Suprapubic skin (tissue), 4 donors: ENCODE measurements at regions not wholly inside any gene's neighbourhood (a gene's known extent, or its start where the extent isn't known, plus 50 kb on each side); places are given as distances from the start of the nearest gene placed in this dataset.

Experiments used
- CTCF ChIP-seq, 2 donors: fragments of 200-600 bp in 1 of 2; fragments of 450-650 bp in 1 of 2; sonication (generic) in 1 of 2; IDR thresholded peaks; one replicate each; pipeline ENCODE4 v1.5.1; 2016 to 2019; ENCODE audit warnings: antibody characterized with exemption in 2 of 2, mild to moderate bottlenecking in 1 of 2, moderate library complexity in 1 of 2
- EP300 ChIP-seq: sonication (generic); formaldehyde crosslinking; IDR thresholded peaks from one replicate; pipeline ENCODE4 v1.6.1; 2017; ENCODE audit warnings: antibody characterized with exemption
- POLR2A ChIP-seq, 2 donors: fragments of 450-650 bp; IDR thresholded peaks; one replicate each; pipeline ENCODE4 v1.6.1; 2017; ENCODE audit warnings: antibody characterized with exemption in 2 of 2, mild to moderate bottlenecking in 2 of 2, moderate library complexity in 2 of 2
- POLR2AphosphoS5 ChIP-seq, 3 donors: sonication (generic); formaldehyde crosslinking; IDR thresholded peaks; one replicate each; pipeline ENCODE4 v1.6.1; 2017; ENCODE audit warnings: antibody characterized with exemption in 3 of 3

- no peak for TF ChIP-seq CTCF (IDR thresholded peaks at IDR 0.05)
- no peak for TF ChIP-seq POLR2A (IDR thresholded peaks at IDR 0.05)
- TF ChIP-seq POLR2AphosphoS5 (IDR thresholded peaks at IDR 0.05): no peak
- no peak for TF ChIP-seq EP300
Observed at GRCh38 chr1:78247079-78247478, 201.3 kb downstream of the GIPC2 start.
